OCI-LY3 (cell line): ENCODE measurements at regions not wholly inside any gene's neighbourhood (a gene's known extent, or its start where the extent isn't known, plus 50 kb on each side); places are given as distances from the start of the nearest gene placed in this dataset.
"Not testable (repeated sequence)": the region's sequence is repeated elsewhere in the genome, so short reads cannot be mapped to it uniquely, and the experiment has no call there.

Source experiments
- H2AFZ ChIP-seq: fragments of 200-600, 300-600 bp; shearing (Covaris generic); 2 replicates; pipeline ENCODE4 v1.6.0; 2014; ENCODE audit warnings: antibody characterized with exemption, low read depth, low read length
- H3K27ac ChIP-seq: fragments of 200-600, 300-600 bp; sonication (generic); 2 replicates; pipeline ENCODE4 v1.5.1; 2014; ENCODE audit warnings: mild to moderate bottlenecking, low read length, moderate library complexity, mixed read lengths
- H3K27me3 ChIP-seq: fragments of 200-600, 300-600 bp; sonication (generic); 2 replicates; pipeline ENCODE4 v1.6.1; 2014; ENCODE audit warnings: low read depth, low read length, mixed read lengths
- H3K36me3 ChIP-seq: fragments of 200-600, 300-600 bp; sonication (generic); replicated peaks from 2 replicates; pipeline ENCODE3; 2014; ENCODE audit warnings: low read depth, low read length, mixed read lengths
- H3K4me1 ChIP-seq: fragments of 300-600, 200-600 bp; sonication (generic); 2 replicates; pipeline ENCODE4 v1.6.1; 2014; ENCODE audit warnings: low read length, mixed read lengths
- H3K4me2 ChIP-seq: fragments of 200-600, 300-600 bp; sonication (generic); 2 replicates; pipeline ENCODE4 v1.6.1; 2014; ENCODE audit warnings: low read length, mixed read lengths
- H3K4me3 ChIP-seq: fragments of 300-600, 200-600 bp; sonication (generic); 2 replicates; pipeline ENCODE4 v1.5.1; 2014; ENCODE audit warnings: antibody characterized with exemption, mild to moderate bottlenecking, low read length, moderate library complexity
- H3K79me2 ChIP-seq: fragments of 300-600, 200-600 bp; shearing (Covaris generic); 2 replicates; pipeline ENCODE4 v1.6.1; 2014; ENCODE audit warnings: mild to moderate bottlenecking, low read length, mixed read lengths
- H3K9ac ChIP-seq: fragments of 300-600, 200-600 bp; shearing (Covaris generic); 2 replicates; pipeline ENCODE4 v1.6.0; 2014; ENCODE audit warnings: mild to moderate bottlenecking, low read length, moderate library complexity
- H3K9me3 ChIP-seq: fragments of 200-600, 300-600 bp; shearing (Covaris generic); 2 replicates; pipeline ENCODE4 v1.6.1; 2014; ENCODE audit warnings: low read length, mixed read lengths; ENCODE audit not compliant: insufficient read depth
- H4K20me1 ChIP-seq: fragments of 200-600, 300-600 bp; sonication (generic); 2 replicates; pipeline ENCODE4 v1.6.1; 2016; ENCODE audit warnings: low read length, mixed read lengths; ENCODE audit not compliant: insufficient read depth
- EZH2phosphoT487 ChIP-seq: fragments of 200-600 bp; shearing (Covaris generic); IDR thresholded peaks from 2 replicates; pipeline ENCODE4 v1.6.1; 2018; ENCODE audit warnings: antibody characterized with exemption, mixed run types, low read depth
- TF ChIP-seq, protein P1 (sequence below): fragments of 200-600, 300-600 bp; sonication (generic); IDR thresholded peaks from 2 replicates; pipeline ENCODE4 v1.5.1; 2014; ENCODE audit warnings: antibody characterized with exemption, low read length, low read depth

- H3K27ac ChIP-seq, H3K4me1 ChIP-seq, H3K79me2 ChIP-seq, H3K9me3 ChIP-seq, H4K20me1 ChIP-seq, H3K36me3 ChIP-seq, H3K4me3 ChIP-seq, H2AFZ ChIP-seq, H3K27me3 ChIP-seq, H3K9ac ChIP-seq, H3K4me2 ChIP-seq: not testable (repeated sequence)
Measured at GRCh38 chr14:27831978-27832377, 934.6 kb upstream of the FOXG1 start.

- H3K79me2 ChIP-seq, H3K9ac ChIP-seq, H3K27ac ChIP-seq, H3K4me3 ChIP-seq, H3K36me3 ChIP-seq, H2AFZ ChIP-seq, H4K20me1 ChIP-seq, H3K9me3 ChIP-seq, H3K4me1 ChIP-seq, H3K27me3 ChIP-seq, H3K4me2 ChIP-seq: not testable (repeated sequence)
Measured at GRCh38 chr14:27833001-27833400, 933.6 kb upstream of the FOXG1 start.

DNA sequence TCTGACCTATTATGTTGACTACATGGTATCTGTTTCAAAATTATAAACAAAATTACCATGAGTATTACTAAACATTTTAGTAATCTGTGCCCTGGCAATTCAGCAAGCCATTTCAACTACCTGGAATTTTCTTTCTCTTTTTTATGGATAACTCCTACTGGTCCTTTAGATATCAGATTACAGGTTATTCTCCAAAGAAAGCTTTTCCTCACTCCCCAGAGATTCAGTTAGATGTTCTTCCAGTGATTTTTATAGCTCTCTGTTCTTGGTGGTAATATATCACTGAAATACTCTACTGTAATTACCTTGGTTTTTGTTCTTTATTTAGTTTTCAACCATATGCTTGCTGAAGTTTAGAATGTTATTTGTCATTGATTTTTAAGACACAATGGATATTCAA, 930.2 kb upstream of the FOXG1 start:
- no peak overlapping the region for H2AFZ ChIP-seq
- no peak overlapping the region for H3K4me2 ChIP-seq
- no peaks in the 10 kb centered on the region for H4K20me1 ChIP-seq
- H3K79me2 ChIP-seq, result no peaks in the 10 kb centered on the region
- TF ChIP-seq, protein P1, sequence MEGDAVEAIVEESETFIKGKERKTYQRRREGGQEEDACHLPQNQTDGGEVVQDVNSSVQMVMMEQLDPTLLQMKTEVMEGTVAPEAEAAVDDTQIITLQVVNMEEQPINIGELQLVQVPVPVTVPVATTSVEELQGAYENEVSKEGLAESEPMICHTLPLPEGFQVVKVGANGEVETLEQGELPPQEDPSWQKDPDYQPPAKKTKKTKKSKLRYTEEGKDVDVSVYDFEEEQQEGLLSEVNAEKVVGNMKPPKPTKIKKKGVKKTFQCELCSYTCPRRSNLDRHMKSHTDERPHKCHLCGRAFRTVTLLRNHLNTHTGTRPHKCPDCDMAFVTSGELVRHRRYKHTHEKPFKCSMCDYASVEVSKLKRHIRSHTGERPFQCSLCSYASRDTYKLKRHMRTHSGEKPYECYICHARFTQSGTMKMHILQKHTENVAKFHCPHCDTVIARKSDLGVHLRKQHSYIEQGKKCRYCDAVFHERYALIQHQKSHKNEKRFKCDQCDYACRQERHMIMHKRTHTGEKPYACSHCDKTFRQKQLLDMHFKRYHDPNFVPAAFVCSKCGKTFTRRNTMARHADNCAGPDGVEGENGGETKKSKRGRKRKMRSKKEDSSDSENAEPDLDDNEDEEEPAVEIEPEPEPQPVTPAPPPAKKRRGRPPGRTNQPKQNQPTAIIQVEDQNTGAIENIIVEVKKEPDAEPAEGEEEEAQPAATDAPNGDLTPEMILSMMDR, result no peak
- H3K27ac ChIP-seq, result no peak overlapping the region
- H3K9ac ChIP-seq, result no peak overlapping the region
- no peak overlapping the region for H3K4me3 ChIP-seq
- H3K4me1 ChIP-seq, result no peaks in the 10 kb centered on the region
- H3K27me3 ChIP-seq, result no peaks in the 10 kb centered on the region
- no peaks in the 10 kb centered on the region for H3K36me3 ChIP-seq
- no peaks in the 10 kb centered on the region for H3K9me3 ChIP-seq

GRCh38 chr14:27845241-27845850, 921.2 kb upstream of the FOXG1 start:
- Histone ChIP-seq H3K27ac (no peak overlapping the region), H3K4me1 (no peaks in the 10 kb centered on the region), H2AFZ (no peak overlapping the region), H4K20me1 (no peaks in the 10 kb centered on the region), H3K4me3 (no peak overlapping the region), H3K79me2 (no peaks in the 10 kb centered on the region), H3K9me3 (no peaks in the 10 kb centered on the region), H3K4me2 (no peak overlapping the region), H3K27me3 (no peaks in the 10 kb centered on the region), H3K36me3 (no peaks in the 10 kb centered on the region), H3K9ac (no peak overlapping the region)
- no peak for TF ChIP-seq EZH2phosphoT487
- TF ChIP-seq, protein P1, result no peak

GRCh38 chr14:27845902-27846301, 920.7 kb upstream of the FOXG1 start:
- H3K27me3 ChIP-seq, result no peaks in the 10 kb centered on the region
- H3K9ac ChIP-seq, result no peak overlapping the region
- no peak for TF ChIP-seq EZH2phosphoT487
- TF ChIP-seq, protein P1, result no peak
- H3K9me3 ChIP-seq, result no peaks in the 10 kb centered on the region
- H3K4me1 ChIP-seq, result no peaks in the 10 kb centered on the region
- H3K79me2 ChIP-seq, result no peaks in the 10 kb centered on the region
- H3K36me3 ChIP-seq, result no peaks in the 10 kb centered on the region
- no peak overlapping the region for H2AFZ ChIP-seq
- H4K20me1 ChIP-seq, result no peaks in the 10 kb centered on the region
- H3K4me2 ChIP-seq, result no peak overlapping the region
- no peak overlapping the region for H3K4me3 ChIP-seq
- H3K27ac ChIP-seq, result no peak overlapping the region

- H3K79me2 ChIP-seq, H3K36me3 ChIP-seq, H3K27ac ChIP-seq, H3K9me3 ChIP-seq, H2AFZ ChIP-seq, H3K4me3 ChIP-seq, H3K4me2 ChIP-seq, H3K4me1 ChIP-seq, H3K27me3 ChIP-seq, H3K9ac ChIP-seq, H4K20me1 ChIP-seq: not testable (repeated sequence)
Measured at GRCh38 chr14:27847480-27847879, 919.1 kb upstream of the FOXG1 start.

GRCh38 chr14:27849193-27849592, 917.4 kb upstream of the FOXG1 start:
- H3K9ac ChIP-seq, result not testable (repeated sequence)

More at GRCh38 chr14:27849193-27849592, 917.4 kb upstream of the FOXG1 start:
- not testable (repeated sequence) for H3K27me3 ChIP-seq, H3K27ac ChIP-seq, H3K4me3 ChIP-seq, H3K36me3 ChIP-seq, H3K4me1 ChIP-seq, H2AFZ ChIP-seq, H4K20me1 ChIP-seq, H3K9me3 ChIP-seq, H3K4me2 ChIP-seq, H3K79me2 ChIP-seq
